Right renal cortex interstitium (tissue), 3 donors: ENCODE measurements at regions not wholly inside any gene's neighbourhood (a gene's known extent, or its start where the extent isn't known, plus 50 kb on each side); places are given as distances from the start of the nearest gene placed in this dataset.

Source experiments
- DNase-seq, 3 donors: peaks; one replicate each; pipeline ENCODE4 v3.0.0-alpha.2; 2013; ENCODE audit warnings: low read depth in 3 of 3, low spot score in 2 of 3

DNA sequence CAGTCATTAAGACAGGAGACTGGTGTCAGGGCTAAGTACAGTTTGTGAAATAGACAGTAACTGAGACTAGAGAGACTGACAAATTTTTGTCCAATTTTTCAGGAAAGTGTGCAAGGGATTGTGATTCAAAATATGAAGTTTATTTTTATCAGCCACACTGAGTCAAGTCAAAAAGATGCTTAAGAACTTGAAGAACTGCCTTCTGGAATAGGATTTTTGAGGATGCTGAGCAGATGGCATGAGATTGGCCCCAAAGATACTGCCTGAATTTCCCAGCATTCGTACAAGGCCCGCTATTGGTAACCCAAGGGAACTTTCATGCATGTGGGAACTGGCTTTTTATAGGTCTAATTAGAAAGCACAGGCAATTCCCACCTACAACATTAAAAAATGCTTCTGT is 610.0 kb downstream of the LMO4 start:
- DNase-seq: no peak

DNA sequence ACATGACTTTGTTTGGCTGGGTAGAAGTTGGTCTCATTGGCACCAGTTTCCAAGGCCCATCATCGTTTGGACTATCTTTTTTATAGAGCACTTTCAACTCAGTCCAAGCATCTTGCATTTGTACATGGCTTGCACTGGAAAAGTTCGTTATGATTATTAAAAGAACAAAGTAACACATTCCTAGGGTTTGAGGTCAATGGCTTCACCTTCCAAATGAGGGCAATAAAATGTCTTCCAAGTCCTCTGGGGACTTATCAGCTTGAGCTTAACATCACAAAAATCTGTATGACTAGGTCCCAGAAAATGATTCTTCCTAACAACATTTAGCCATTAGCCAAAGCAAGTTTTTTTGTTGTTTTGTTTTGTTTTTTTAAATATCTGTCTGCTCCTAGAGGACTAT is 610.8 kb downstream of the LMO4 start:
- DNase-seq: no peak

DNA sequence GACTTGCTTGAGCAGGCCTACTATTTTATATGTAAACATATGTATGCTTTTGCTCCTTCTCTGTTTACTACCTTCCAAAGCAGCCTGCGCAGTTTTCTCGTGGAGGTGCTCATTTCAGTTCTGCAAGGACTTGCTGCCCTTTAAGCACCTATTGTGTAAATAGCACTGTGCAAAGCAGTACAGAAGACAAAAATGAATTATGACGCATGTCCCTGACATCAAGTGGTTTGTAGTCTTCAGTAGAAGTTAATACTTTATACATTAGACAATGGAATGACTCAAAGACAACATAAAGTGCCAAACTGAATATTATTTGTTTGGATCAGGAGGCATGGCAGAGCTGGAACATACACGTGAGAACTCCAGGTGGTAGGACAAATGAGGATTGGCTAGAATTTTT is 611.7 kb downstream of the LMO4 start:
- DNase-seq: no peak

DNA sequence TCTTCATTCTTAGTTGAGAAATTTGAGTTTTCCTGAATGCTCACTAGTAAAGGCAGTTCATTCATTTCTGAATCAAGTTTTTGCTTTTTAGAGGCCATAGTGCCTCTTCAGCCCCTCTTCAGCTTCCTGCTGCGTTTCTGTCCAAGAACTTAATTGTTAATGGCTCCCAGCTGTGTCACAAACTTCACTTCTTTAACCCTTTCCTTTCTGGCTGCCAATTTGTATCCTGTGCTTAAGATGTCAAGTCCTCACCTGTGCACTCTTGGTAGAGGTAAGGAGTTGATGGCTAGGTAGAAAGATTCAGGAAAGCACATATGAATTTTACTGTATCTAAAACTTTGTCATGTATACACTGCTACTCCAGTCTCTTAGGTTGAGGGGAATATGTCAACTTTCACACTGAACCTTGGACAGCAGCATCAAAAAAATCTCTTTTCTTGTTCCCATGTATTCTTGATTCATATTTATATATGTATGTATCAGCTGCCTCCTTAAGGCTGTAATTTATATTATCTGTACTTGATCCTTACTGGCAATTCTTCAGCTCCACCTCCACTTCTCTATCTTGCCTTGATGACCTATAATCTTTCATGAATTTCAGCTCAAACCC is 612.8 kb downstream of the LMO4 start:
- DNase-seq: peak; percentile 23 to 36 (median 33)

DNA sequence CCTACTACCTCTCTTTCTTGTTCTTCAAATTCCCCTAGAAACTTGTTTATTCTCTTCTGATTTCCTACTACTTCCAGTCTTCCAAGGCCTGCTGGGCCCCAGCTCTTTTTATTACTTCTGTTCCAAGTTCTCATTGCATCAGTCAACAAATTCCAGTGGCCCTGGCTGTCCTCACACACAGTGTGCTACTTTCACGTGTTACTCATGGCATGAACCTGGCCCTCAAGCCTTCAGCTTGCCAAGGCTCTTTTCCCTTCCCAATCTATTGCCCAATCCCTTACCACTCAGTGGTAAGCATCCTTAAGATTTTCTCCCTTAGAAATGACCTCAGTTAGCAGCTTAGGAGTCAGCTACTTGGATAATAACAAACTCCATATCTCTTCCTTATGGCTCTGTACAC is 613.5 kb downstream of the LMO4 start:
- no peak for DNase-seq

DNA sequence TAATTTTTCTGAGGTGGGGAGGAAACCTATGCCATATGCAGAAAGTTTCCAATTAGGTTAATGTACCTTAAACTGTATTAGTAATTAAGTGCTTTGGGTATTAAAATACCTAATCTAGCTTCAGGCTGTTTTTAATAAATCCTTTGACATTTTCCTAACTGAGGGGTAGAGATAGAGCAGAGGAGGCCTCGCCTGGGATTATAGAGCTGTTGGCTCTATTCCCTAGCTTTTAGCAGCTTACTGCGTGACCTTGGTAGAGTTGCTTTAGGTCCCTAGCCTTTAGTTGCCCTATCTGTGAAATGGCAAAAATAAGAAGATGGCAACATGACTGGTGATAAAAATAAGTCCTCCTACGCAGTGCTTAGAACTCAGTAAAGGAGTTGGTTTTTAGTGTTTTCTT is 621.0 kb downstream of the LMO4 start:
- no peak for DNase-seq

DNA sequence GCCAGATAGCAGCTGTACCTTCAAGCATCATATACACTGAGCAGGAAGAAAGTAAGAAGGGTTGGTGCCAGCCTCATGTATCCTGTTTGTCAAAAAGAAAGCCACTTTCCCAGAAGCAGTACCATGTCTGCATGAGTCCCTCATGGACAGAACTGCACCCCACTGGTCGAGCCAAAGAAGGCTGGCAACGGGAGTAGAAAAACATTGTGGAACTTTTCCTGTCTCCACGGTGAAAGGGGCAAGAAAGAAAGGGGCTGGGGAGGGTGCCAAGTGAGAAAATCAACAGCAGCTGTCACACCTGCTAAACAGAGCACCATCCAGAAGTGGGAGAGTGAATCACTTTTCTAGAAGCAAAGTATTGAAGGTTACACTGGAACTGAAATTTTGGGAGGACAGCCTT is 621.7 kb downstream of the LMO4 start:
- no peak for DNase-seq

DNA sequence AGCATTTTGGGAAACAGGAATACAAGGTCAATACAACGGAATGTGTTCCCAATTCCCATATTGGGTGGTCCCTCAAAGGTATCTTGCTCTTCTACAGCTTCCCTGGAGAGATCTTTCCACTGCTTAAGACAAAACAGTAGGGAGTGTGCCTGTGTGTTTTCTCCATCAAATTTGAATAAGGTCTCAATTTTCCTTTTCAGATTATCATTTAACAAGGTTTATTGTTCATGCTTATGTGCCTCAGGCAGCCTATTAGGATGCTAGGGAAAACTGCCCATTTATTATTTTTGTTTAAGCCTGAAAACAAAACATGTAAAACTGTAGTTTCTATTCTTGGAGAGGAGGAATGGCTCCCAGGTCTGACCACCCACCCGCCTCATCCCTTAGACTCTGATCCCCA is 622.7 kb downstream of the LMO4 start:
- DNase-seq: no peak

DNA sequence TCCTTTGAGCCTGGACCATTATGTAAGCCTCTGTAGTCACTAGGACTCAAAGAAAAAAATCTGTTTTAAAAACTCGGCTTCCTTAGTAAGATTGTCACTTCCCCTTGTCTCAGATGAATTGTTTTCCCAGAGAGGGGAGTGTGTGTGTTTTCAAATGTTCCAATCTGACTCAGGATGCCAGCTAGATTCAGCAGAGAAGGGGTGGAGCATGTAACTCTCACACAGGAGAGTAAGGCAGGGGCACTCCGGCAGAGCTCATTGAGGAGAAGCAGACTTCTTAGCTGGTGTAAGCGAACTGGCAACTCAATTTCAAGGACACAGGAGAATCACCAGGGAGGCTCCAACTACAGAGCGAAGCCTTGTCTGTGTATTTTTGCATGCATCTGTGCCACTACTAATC is 623.2 kb downstream of the LMO4 start:
- no peak for DNase-seq

DNA sequence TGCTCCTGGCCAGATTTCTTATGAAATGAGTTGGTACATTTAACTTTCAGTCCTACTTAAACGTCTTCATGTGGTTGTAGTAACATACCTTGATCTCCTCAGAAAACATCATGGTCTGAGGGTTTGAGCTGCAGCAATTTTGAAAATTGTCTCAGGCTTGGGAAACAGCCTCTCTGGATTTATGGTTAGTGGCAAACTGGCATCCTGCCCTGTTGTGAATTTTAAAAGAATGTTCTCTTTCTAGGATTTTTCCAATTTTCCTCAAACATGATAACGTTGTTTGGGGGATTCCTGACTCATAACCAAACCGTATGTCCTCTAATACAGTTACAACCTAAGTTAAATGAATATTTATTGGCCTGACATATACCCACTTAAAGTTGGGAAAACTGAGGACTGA is 624.4 kb downstream of the LMO4 start:
- DNase-seq: no peak

DNA sequence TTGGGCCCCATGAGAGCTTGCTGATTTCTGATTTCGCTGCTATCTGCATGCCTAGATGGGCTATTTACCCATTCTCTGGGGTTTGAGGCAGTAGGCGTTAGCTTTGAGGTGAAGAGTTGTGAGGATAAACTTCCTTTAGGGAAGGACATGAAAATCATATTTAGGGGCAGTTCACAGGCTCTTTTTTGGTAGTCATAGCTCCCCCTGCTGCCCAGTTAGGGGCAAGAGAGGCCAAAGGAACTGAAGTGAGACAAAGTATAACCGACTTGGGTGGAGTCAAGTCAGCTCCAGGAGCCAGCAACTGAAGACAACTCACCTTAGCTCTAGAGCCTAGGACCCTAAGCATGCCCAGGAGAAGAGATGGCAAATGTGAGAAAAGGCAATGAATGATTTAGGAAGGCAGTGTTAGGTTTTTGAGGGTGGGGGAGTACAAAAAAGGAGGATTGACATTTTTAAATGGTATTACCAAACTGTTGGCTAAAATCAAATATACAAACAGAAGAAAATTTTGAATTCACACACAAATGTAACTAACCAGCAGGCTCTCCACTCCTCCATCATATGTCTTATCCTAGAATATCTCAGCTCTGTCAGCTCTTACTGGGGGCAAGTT is 625.2 kb downstream of the LMO4 start:
- peak in 2 of 3 donors; percentile 44 to 57 for DNase-seq

DNA sequence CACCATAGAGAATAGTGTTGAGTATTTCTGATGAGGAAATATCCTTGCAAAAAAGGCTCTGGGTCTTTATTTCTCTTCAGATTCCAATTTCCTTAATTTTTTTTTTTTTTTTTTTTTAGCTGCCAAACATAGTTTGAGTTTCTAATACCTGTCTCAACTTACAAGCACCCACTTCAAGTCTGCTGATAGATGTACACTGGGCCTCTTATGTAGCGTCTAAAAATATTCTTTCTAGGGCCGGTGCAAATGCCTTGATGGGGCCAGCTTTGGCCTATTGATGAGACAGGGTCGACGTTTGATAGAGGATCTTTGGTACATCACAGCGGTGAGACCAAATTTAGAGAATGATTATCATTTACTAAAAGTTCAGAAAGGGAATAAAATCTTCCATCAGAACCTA is 626.4 kb downstream of the LMO4 start:
- DNase-seq: no peak

DNA sequence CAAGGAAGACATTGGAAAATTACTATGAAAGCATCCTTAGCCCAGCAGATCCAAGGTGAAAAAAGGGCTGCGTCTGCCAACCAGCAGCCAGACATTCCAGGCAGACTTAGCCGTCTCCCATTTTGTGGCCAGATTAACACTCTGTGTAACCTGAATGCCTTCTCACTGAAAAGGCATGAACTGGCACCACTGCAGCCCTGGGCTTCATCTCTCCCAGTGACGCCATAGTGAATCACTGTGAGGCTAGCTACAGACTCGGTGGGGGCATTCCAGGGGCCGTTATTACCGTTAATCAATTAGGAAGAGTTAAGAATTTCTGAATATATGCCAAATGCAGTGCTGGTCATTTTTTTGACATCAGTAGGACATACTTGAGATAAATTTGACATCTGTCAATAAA is 627.4 kb downstream of the LMO4 start:
- DNase-seq: no peak

DNA sequence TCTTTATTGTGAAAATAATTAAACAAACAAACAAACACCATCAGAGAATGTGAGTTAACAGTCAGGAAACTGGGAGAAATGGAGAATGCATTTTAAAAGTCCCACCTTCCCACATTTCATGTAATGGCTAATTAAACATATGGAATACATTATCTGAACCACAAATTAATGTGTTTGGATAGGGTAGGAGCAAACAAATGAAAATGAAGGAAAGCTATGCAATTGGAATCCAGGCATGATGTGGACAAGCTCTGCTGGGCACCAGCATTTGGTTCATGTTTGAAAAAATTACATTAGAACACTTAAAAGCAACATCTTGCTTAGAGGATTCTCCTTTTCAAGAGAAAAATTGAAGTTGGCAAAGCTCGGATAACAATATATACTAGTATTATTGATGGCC is 628.1 kb downstream of the LMO4 start:
- no peak for DNase-seq

DNA sequence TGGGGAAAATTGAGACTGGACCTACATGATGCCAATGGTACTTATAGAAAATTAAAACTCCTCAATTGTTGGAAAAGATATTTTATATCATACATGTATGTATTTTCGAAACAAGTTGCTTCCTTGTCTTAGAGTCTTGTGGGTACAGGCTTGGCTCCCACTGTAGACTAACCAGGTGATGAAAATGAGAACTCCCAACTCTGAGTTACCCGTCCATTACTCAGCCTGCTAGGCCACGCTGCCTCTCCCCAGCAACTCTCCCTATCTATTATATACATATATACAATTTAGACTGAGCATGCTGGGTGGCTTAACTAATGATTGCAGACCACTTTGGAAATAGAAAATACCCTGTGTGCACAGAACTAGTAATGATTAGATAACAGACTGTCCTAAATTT is 628.7 kb downstream of the LMO4 start:
- no peak for DNase-seq

DNA sequence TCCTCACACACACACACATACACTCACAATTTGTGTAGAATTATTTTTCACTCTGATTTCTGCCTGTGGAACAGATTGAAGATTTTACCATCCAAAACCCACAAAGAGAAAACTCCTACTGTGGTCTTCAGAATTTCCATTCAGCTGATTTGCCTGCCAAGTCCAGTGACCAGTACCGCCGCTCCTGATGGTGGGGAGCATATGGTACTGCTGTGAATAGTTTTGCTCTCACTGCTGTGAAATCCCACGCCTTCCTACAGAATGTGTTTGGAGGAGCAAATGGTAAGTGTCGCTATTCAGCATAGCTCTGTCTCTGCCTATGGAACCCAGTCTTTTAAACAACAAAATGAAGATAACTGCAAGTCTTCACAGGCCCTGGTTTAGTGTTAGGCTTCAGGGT is 629.5 kb downstream of the LMO4 start:
- no peak for DNase-seq

DNA sequence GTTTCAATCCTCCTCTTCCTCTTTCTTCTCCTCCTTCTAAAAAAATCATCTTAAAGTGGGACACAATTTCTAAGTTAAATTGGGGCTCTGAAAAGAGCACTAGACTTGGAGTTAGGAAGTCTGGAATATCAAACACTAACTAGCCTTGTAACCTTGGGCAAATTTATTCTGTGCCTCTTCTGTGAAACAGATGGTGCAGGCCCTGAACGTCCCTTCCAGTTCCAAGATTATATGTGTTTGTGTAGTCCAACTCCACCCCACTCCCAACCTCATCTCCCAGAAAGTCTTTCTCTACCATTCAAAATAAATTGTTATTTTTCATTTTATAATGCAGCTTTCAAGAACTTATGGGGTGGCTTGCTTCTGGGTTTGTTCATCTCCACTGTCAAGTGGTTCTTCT is 630.0 kb downstream of the LMO4 start:
- DNase-seq: no peak

DNA sequence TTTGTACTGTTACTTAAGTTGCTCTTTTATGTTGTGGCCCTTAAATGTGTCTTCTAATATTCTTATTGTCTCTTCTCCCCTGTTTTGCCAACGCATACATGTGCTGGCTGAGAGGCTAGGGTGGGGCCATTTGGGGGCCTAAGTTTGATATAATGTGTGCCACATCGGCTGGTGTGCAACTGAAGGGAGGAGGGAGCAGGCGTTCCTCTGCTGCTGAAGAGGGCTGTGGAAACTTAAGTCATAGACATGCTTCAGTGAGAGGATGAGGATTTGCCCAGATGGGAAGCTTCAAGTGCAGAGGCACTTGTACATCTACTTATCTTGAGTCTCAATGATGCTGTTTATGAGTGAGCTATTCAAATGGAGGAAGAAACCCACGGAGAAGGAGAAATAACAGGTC is 630.6 kb downstream of the LMO4 start:
- DNase-seq: no peak

DNA sequence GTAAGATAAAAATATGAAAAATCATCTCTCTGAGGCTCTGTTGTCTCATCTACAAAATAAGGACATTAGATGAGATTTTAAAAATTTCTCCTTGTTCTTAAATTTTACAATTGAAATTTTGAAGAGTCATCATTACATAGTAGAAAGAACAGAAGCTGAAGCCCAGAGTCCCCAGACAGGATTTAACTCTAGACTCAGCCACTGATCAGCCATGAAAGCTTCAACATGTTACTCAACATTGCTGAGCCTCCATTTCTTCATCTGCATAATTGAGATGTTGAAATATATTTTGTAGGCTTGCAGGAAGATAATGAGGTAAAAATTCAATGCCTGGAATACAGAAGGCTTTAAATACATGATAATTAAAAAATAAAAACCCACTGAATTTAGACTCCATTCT is 633.3 kb downstream of the LMO4 start:
- DNase-seq: no peak

DNA sequence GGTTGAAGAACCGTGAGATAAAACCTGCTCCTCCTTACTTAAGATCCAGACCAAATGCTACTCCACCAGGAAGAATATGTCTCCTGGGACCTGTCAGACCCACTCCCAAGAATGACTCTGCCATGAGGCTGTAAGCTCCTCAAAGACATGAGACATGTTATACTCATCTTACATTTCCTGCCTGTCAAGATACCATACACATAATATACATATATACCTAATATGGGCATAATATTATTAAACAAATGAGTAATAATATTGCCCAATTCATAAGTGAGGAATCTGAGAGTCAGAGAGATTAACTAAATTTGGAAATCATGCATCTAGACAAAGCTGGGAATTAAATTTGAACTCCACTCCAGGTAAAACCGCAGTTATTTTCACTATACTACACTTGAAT is 634.9 kb downstream of the LMO4 start:
- DNase-seq: no peak

DNA sequence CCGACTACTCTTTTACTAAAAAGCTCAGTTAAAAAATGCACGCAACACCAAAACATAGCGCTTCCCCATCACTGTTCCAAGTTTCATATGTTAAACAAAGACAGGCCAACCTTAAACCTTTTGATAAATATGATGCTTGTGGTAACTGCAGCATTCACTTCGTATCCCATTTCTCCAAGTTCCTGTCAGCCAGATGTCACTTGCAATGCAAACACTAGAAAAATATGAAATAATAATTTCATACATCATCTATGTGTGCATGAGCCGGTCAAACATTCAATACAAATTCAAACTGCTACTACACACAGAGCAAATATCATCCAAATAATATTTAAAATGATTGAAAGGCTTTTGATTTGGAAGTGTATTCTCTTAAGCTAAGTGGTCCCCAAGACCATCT is 636.5 kb downstream of the LMO4 start:
- DNase-seq: no peak

DNA sequence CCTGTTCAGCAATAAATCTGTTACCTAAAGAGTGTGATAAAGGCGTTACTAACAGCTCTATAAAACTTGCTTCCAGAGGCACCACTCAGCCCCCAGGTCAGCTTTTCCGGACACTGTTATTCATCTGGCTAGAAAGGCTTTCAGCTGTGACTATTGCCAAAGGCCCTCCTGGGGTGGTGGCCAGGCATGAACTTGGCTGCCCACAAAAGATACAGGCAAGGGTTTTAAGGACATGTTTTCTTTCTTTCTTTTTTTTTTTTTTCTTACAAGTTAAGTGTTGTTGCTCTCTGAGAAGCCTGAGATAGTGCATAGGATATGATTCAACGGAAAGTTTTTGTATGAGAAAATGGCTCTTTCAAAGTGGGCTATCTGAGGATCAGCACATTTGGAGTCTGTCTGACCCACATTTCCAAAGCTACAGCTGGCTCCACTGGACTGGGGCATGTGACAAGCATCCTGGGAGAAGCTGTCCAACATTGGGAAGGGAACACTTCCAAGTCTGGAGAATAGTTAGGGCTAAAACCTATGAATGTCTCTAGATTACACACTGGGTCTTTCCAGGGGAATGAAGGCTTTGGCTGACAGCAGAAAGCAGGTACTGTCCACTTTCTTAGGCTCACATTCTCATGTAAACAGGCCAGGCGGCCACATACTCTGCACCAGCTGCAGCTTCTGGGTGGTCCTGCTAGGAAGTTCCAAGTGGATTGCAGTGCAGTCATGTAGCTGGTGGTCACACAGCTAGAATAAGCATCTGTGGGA is 639.7 kb downstream of the LMO4 start:
- peak in 2 of 3 donors; percentile 32 to 42 for DNase-seq
